Type B pancreatic cell (in vitro differentiated cells): ENCODE measurements at regions not wholly inside any gene's neighbourhood (a gene's known extent, or its start where the extent isn't known, plus 50 kb on each side); places are given as distances from the start of the nearest gene placed in this dataset.
"Not testable (repeated sequence)": the region's sequence is repeated elsewhere in the genome, so short reads cannot be mapped to it uniquely, and the experiment has no call there.

Experiments
- DNase-seq: peaks from one replicate; pipeline ENCODE4 v3.0.0; 2021; ENCODE audit warnings: mixed read lengths; ENCODE audit not compliant: unreplicated experiment; ENCODE audit errors: extremely low spot score
- H3K27ac Mint-ChIP-seq: 2 replicates; pipeline ENCODE4 v1.8.0; 2021; ENCODE audit warnings: mild to moderate bottlenecking, mixed read lengths
- H3K27me3 Mint-ChIP-seq: 2 replicates; pipeline ENCODE4 v1.8.0; 2021; ENCODE audit warnings: mixed read lengths
- H3K36me3 Mint-ChIP-seq: 2 replicates; pipeline ENCODE4 v1.8.0; 2021; ENCODE audit warnings: mixed read lengths
- H3K4me1 Mint-ChIP-seq: one replicate; pipeline ENCODE4 v1.8.0; 2021; ENCODE audit warnings: mixed read lengths; ENCODE audit not compliant: unreplicated experiment
- H3K4me3 Mint-ChIP-seq: 2 replicates; pipeline ENCODE4 v1.8.0; 2021; ENCODE audit warnings: mild to moderate bottlenecking, mixed read lengths
- H3K9me3 Mint-ChIP-seq: 2 replicates; pipeline ENCODE4 v1.8.0; 2021; ENCODE audit warnings: mixed read lengths
- CTCF ChIP-seq: fragments of 200-600 bp; sonication (generic); conservative IDR thresholded peaks from 2 replicates; pipeline ENCODE4 v1.5.0; 2021; ENCODE audit warnings: antibody characterized with exemption, mild to moderate bottlenecking

GRCh38 chr12:131438881-131439280 is 272.0 kb upstream of the SFSWAP start:
- Mint-ChIP-seq H3K36me3 (no peaks in the 10 kb centered on the region), H3K4me1 (no peaks in the 10 kb centered on the region), H3K27me3 (peaks cover 29% of the 10 kb centered on the region), H3K9me3 (no peaks in the 10 kb centered on the region), H3K27ac (no peak overlapping the region), H3K4me3 (no peak overlapping the region)
- DNase-seq = peak; percentile 52
- no peak for TF ChIP-seq CTCF

GRCh38 chr12:131439752-131440151 is 271.1 kb upstream of the SFSWAP start:
- H3K9me3 Mint-ChIP-seq, H3K4me3 Mint-ChIP-seq, DNase-seq, H3K27ac Mint-ChIP-seq, H3K4me1 Mint-ChIP-seq, H3K36me3 Mint-ChIP-seq: not testable (repeated sequence)
- H3K27me3 Mint-ChIP-seq = peaks cover 23% of the 10 kb centered on the region

GRCh38 chr12:131440209-131441059 is 270.5 kb upstream of the SFSWAP start:
- not testable (repeated sequence) for H3K4me3 Mint-ChIP-seq, H3K9me3 Mint-ChIP-seq, DNase-seq, H3K36me3 Mint-ChIP-seq, H3K4me1 Mint-ChIP-seq, H3K27ac Mint-ChIP-seq
- peaks cover 20% of the 10 kb centered on the region for H3K27me3 Mint-ChIP-seq

- DNase-seq = no peak
- peaks cover 6% of the 10 kb centered on the region for H3K4me1 Mint-ChIP-seq
- no peaks in the 10 kb centered on the region for H3K9me3 Mint-ChIP-seq
- TF ChIP-seq CTCF = no peak
- H3K27me3 Mint-ChIP-seq = peaks cover 19% of the 10 kb centered on the region
- H3K36me3 Mint-ChIP-seq = no peaks in the 10 kb centered on the region
- no peak overlapping the region for H3K27ac Mint-ChIP-seq
- no peak overlapping the region for H3K4me3 Mint-ChIP-seq
Measured at GRCh38 chr12:131441060-131441396, 269.9 kb upstream of the SFSWAP start.

GRCh38 chr12:131441638-131442336 is 269.1 kb upstream of the SFSWAP start:
- TF ChIP-seq CTCF = no peak
- peaks cover 13% of the 10 kb centered on the region for H3K27me3 Mint-ChIP-seq
- no peak overlapping the region for H3K4me3 Mint-ChIP-seq
- peaks cover 6% of the 10 kb centered on the region for H3K4me1 Mint-ChIP-seq
- H3K9me3 Mint-ChIP-seq = no peaks in the 10 kb centered on the region
- no peak overlapping the region for H3K27ac Mint-ChIP-seq
- no peaks in the 10 kb centered on the region for H3K36me3 Mint-ChIP-seq
- DNase-seq = no peak

GRCh38 chr12:131442337-131442918 is 268.5 kb upstream of the SFSWAP start:
- H3K27ac Mint-ChIP-seq = no peak overlapping the region
- H3K4me1 Mint-ChIP-seq = peaks cover 6% of the 10 kb centered on the region
- H3K9me3 Mint-ChIP-seq = no peaks in the 10 kb centered on the region
- peaks cover 8% of the 10 kb centered on the region for H3K27me3 Mint-ChIP-seq
- no peak for DNase-seq
- no peak overlapping the region for H3K4me3 Mint-ChIP-seq
- no peak for TF ChIP-seq CTCF
- no peaks in the 10 kb centered on the region for H3K36me3 Mint-ChIP-seq
